Neural progenitor cell (in vitro differentiated cells): ENCODE measurements at regions not wholly inside any gene's neighbourhood (a gene's known extent, or its start where the extent isn't known, plus 50 kb on each side); places are given as distances from the start of the nearest gene placed in this dataset.
"Not testable (repeated sequence)": the region's sequence is repeated elsewhere in the genome, so short reads cannot be mapped to it uniquely, and the experiment has no call there.

Experiments used
- EZH2 ChIP-seq: fragments of 200-600 bp; sonication (generic); IDR thresholded peaks from 2 replicates; pipeline ENCODE4 v1.6.1; 2017; ENCODE audit warnings: antibody characterized with exemption, mild to moderate bottlenecking, moderate library complexity
- EZH2phosphoT487 ChIP-seq: fragments of 200-600 bp; sonication (generic); IDR thresholded peaks from 2 replicates; pipeline ENCODE4 v1.6.1; 2017; ENCODE audit warnings: antibody characterized with exemption
- TF ChIP-seq, protein P1 (sequence below): fragments of 200-600 bp; sonication (generic); IDR thresholded peaks from 2 replicates; pipeline ENCODE4 v1.5.1; 2017; ENCODE audit warnings: antibody characterized with exemption, mild to moderate bottlenecking

DNA sequence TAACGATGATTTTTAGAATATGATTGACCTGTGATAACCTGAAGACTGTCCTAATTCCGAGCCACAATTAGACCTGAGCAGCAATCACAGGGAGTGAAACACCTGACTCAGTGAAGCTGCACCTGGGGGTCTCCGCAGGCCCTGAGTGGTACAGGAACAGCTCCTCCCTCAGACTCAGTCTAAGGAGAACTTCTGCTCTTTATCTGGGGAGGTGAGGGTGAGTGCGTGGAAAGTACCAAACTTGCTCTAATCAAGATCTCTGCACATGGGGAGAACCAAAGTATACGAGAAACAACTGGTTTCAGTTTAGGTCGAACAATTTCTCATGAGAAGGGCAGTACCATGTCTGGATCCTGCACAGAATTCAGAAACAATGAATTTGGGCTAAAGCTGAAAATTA is 555.3 kb downstream of the TMEM121 start:
- TF ChIP-seq, protein P1, sequence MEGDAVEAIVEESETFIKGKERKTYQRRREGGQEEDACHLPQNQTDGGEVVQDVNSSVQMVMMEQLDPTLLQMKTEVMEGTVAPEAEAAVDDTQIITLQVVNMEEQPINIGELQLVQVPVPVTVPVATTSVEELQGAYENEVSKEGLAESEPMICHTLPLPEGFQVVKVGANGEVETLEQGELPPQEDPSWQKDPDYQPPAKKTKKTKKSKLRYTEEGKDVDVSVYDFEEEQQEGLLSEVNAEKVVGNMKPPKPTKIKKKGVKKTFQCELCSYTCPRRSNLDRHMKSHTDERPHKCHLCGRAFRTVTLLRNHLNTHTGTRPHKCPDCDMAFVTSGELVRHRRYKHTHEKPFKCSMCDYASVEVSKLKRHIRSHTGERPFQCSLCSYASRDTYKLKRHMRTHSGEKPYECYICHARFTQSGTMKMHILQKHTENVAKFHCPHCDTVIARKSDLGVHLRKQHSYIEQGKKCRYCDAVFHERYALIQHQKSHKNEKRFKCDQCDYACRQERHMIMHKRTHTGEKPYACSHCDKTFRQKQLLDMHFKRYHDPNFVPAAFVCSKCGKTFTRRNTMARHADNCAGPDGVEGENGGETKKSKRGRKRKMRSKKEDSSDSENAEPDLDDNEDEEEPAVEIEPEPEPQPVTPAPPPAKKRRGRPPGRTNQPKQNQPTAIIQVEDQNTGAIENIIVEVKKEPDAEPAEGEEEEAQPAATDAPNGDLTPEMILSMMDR = not testable (repeated sequence)
- TF ChIP-seq EZH2, EZH2phosphoT487: not testable (repeated sequence)
